ENCODE measurements at regions not wholly inside any gene's neighbourhood (a gene's known extent, or its start where the extent isn't known, plus 50 kb on each side); places are given as distances from the start of the nearest gene placed in this dataset.

GRCh38 chr18:2340335-2340734 is 231.0 kb downstream of the METTL4 start:
- Histone ChIP-seq H3K4me1 (ENCODE audit: control extremely low read depth in 1 of 4, control insufficient read depth in 4 of 4, insufficient read depth in 4 of 4, low read length in 3 of 4) (peaks cover 0 to 9% (median 0%) of the 10 kb centered on the region in 4 experiments), H3K27ac (ENCODE audit: insufficient read depth in 1 of 2, low read depth in 1 of 2, low read length in 2 of 2, poor library complexity in 1 of 2, severe bottlenecking in 2 of 2) (no peak overlapping the region), H3K27me3 (replicated peaks in 2 of 5; ENCODE audit: control insufficient read depth in 4 of 5, insufficient read depth in 5 of 5, low read length in 4 of 5) (no peaks in the 10 kb centered on the region), H3K4me3 (ENCODE audit: control insufficient read depth in 1 of 7, extremely low read depth in 1 of 7, insufficient read depth in 4 of 7, low read depth in 2 of 7, low read length in 6 of 7) (no peak overlapping the region), H3K36me3 (ENCODE audit: control insufficient read depth in 4 of 4, insufficient read depth in 4 of 4, low read length in 3 of 4) (no peaks in the 10 kb centered on the region), H3K9me3 (ENCODE audit: control extremely low read depth in 1 of 5, control insufficient read depth in 4 of 5, insufficient read depth in 2 of 5, low read depth in 1 of 5, low read length in 4 of 5) (no peaks in the 10 kb centered on the region)
- DNase-seq, result no peak
- CTCF ChIA-PET, result no interaction called here
- 100% methylated on average over 3 of the region's 4 CpGs for WGBS (ENCODE audit: insufficient coverage)
- POLR2A ChIA-PET, result no interaction called here

GRCh38 chr18:2348003-2348402 is 223.3 kb downstream of the METTL4 start:
- ChIA-PET CTCF (no interaction called here), POLR2A (no interaction called here)
- WGBS (ENCODE audit: insufficient coverage), result 88% methylated on average over 2 of the region's 5 CpGs
- DNase-seq, result no peak
- Histone ChIP-seq H3K4me1 (ENCODE audit: control extremely low read depth in 1 of 4, control insufficient read depth in 4 of 4, insufficient read depth in 4 of 4, low read length in 3 of 4) (no peaks in the 10 kb centered on the region), H3K36me3 (ENCODE audit: control insufficient read depth in 4 of 4, insufficient read depth in 4 of 4, low read length in 3 of 4) (no peaks in the 10 kb centered on the region), H3K27me3 (replicated peaks in 2 of 5; ENCODE audit: control insufficient read depth in 4 of 5, insufficient read depth in 5 of 5, low read length in 4 of 5) (peaks cover 0 to 5% (median 0%) of the 10 kb centered on the region in 5 experiments), H3K9me3 (ENCODE audit: control extremely low read depth in 1 of 5, control insufficient read depth in 4 of 5, insufficient read depth in 2 of 5, low read depth in 1 of 5, low read length in 4 of 5) (peaks cover 0 to 3% (median 0%) of the 10 kb centered on the region in 5 experiments), H3K4me3 (ENCODE audit: control insufficient read depth in 1 of 7, extremely low read depth in 1 of 7, insufficient read depth in 4 of 7, low read depth in 2 of 7, low read length in 6 of 7) (no peak overlapping the region), H3K27ac (ENCODE audit: insufficient read depth in 1 of 2, low read depth in 1 of 2, low read length in 2 of 2, poor library complexity in 1 of 2, severe bottlenecking in 2 of 2) (no peak overlapping the region)

- CTCF ChIA-PET, result no interaction called here
- WGBS (ENCODE audit: insufficient coverage), result 90% methylated on average over 29 of the region's 31 CpGs
- no peak overlapping the region for H3K27ac ChIP-seq (ENCODE audit: insufficient read depth in 1 of 2, low read depth in 1 of 2, low read length in 2 of 2, poor library complexity in 1 of 2, severe bottlenecking in 2 of 2)
- H3K9me3 ChIP-seq (ENCODE audit: control extremely low read depth in 1 of 5, control insufficient read depth in 4 of 5, insufficient read depth in 2 of 5, low read depth in 1 of 5, low read length in 4 of 5), result peaks cover 0 to 3% (median 0%) of the 10 kb centered on the region in 5 experiments
- no peaks in the 10 kb centered on the region for H3K36me3 ChIP-seq (ENCODE audit: control insufficient read depth in 4 of 4, insufficient read depth in 4 of 4, low read length in 3 of 4)
- H3K4me3 ChIP-seq (ENCODE audit: control insufficient read depth in 1 of 7, extremely low read depth in 1 of 7, insufficient read depth in 4 of 7, low read depth in 2 of 7, low read length in 6 of 7), result no peak overlapping the region
- peaks cover 0 to 5% (median 0%) of the 10 kb centered on the region in 5 experiments for H3K27me3 ChIP-seq (replicated peaks in 2 of 5; ENCODE audit: control insufficient read depth in 4 of 5, insufficient read depth in 5 of 5, low read length in 4 of 5)
- POLR2A ChIA-PET, result no interaction called here
- DNase-seq, result no peak
- H3K4me1 ChIP-seq (ENCODE audit: control extremely low read depth in 1 of 4, control insufficient read depth in 4 of 4, insufficient read depth in 4 of 4, low read length in 3 of 4), result no peaks in the 10 kb centered on the region
Observed at GRCh38 chr18:2351126-2351850, 220.0 kb downstream of the METTL4 start.

GRCh38 chr18:2354292-2354691 is 217.0 kb downstream of the METTL4 start:
- POLR2A ChIA-PET, result no interaction called here
- CTCF ChIA-PET, result no interaction called here

GRCh38 chr18:2356906-2357305 is 214.4 kb downstream of the METTL4 start:
- Histone ChIP-seq H3K27ac (ENCODE audit: insufficient read depth in 1 of 2, low read depth in 1 of 2, low read length in 2 of 2, poor library complexity in 1 of 2, severe bottlenecking in 2 of 2) (no peak overlapping the region), H3K36me3 (ENCODE audit: control insufficient read depth in 4 of 4, insufficient read depth in 4 of 4, low read length in 3 of 4) (no peaks in the 10 kb centered on the region), H3K4me1 (ENCODE audit: control extremely low read depth in 1 of 4, control insufficient read depth in 4 of 4, insufficient read depth in 4 of 4, low read length in 3 of 4) (no peaks in the 10 kb centered on the region), H3K9me3 (ENCODE audit: control extremely low read depth in 1 of 5, control insufficient read depth in 4 of 5, insufficient read depth in 2 of 5, low read depth in 1 of 5, low read length in 4 of 5) (no peaks in the 10 kb centered on the region), H3K4me3 (ENCODE audit: control insufficient read depth in 1 of 7, extremely low read depth in 1 of 7, insufficient read depth in 4 of 7, low read depth in 2 of 7, low read length in 6 of 7) (no peak overlapping the region), H3K27me3 (replicated peaks in 2 of 5; ENCODE audit: control insufficient read depth in 4 of 5, insufficient read depth in 5 of 5, low read length in 4 of 5) (no peaks in the 10 kb centered on the region)
- ChIA-PET CTCF (no interaction called here), POLR2A (no interaction called here)
- DNase-seq, result no peak
- 90% methylated on average over 3 of the region's 5 CpGs for WGBS (ENCODE audit: insufficient coverage)

More at GRCh38 chr18:2354292-2354691, 217.0 kb downstream of the METTL4 start:
- no peak for DNase-seq
- peaks cover 0 to 5% (median 0%) of the 10 kb centered on the region in 5 experiments for H3K27me3 ChIP-seq (replicated peaks in 2 of 5; ENCODE audit: control insufficient read depth in 4 of 5, insufficient read depth in 5 of 5, low read length in 4 of 5)
- WGBS (ENCODE audit: insufficient coverage), result 90% methylated on average over 2 of the region's 5 CpGs
- H3K4me1 ChIP-seq (ENCODE audit: control extremely low read depth in 1 of 4, control insufficient read depth in 4 of 4, insufficient read depth in 4 of 4, low read length in 3 of 4), result no peaks in the 10 kb centered on the region
- H3K9me3 ChIP-seq (ENCODE audit: control extremely low read depth in 1 of 5, control insufficient read depth in 4 of 5, insufficient read depth in 2 of 5, low read depth in 1 of 5, low read length in 4 of 5), result peaks cover 0 to 3% (median 0%) of the 10 kb centered on the region in 5 experiments
- H3K36me3 ChIP-seq (ENCODE audit: control insufficient read depth in 4 of 4, insufficient read depth in 4 of 4, low read length in 3 of 4), result no peaks in the 10 kb centered on the region
- no peak overlapping the region for H3K4me3 ChIP-seq (ENCODE audit: control insufficient read depth in 1 of 7, extremely low read depth in 1 of 7, insufficient read depth in 4 of 7, low read depth in 2 of 7, low read length in 6 of 7)
- H3K27ac ChIP-seq (ENCODE audit: insufficient read depth in 1 of 2, low read depth in 1 of 2, low read length in 2 of 2, poor library complexity in 1 of 2, severe bottlenecking in 2 of 2), result no peak overlapping the region

- no peaks in the 10 kb centered on the region for H3K36me3 ChIP-seq (ENCODE audit: control insufficient read depth in 4 of 4, insufficient read depth in 4 of 4, low read length in 3 of 4)
- no peaks in the 10 kb centered on the region for H3K9me3 ChIP-seq (ENCODE audit: control extremely low read depth in 1 of 5, control insufficient read depth in 4 of 5, insufficient read depth in 2 of 5, low read depth in 1 of 5, low read length in 4 of 5)
- ChIA-PET POLR2A (no interaction called here), CTCF (no interaction called here)
- H3K4me1 ChIP-seq (ENCODE audit: control extremely low read depth in 1 of 4, control insufficient read depth in 4 of 4, insufficient read depth in 4 of 4, low read length in 3 of 4), result no peaks in the 10 kb centered on the region
- no peak overlapping the region for H3K27ac ChIP-seq (ENCODE audit: insufficient read depth in 1 of 2, low read depth in 1 of 2, low read length in 2 of 2, poor library complexity in 1 of 2, severe bottlenecking in 2 of 2)
- no peaks in the 10 kb centered on the region for H3K27me3 ChIP-seq (replicated peaks in 2 of 5; ENCODE audit: control insufficient read depth in 4 of 5, insufficient read depth in 5 of 5, low read length in 4 of 5)
- 100% methylated on average over 1 of the region's 1 CpG for WGBS (ENCODE audit: insufficient coverage)
- no peak overlapping the region for H3K4me3 ChIP-seq (ENCODE audit: control insufficient read depth in 1 of 7, extremely low read depth in 1 of 7, insufficient read depth in 4 of 7, low read depth in 2 of 7, low read length in 6 of 7)
- DNase-seq, result no peak
Observed at GRCh38 chr18:2360861-2361260, 210.4 kb downstream of the METTL4 start.

- DNase-seq, result no peak
- no peak overlapping the region for H3K4me3 ChIP-seq (ENCODE audit: control insufficient read depth in 1 of 7, extremely low read depth in 1 of 7, insufficient read depth in 4 of 7, low read depth in 2 of 7, low read length in 6 of 7)
- no peaks in the 10 kb centered on the region for H3K9me3 ChIP-seq (ENCODE audit: control extremely low read depth in 1 of 5, control insufficient read depth in 4 of 5, insufficient read depth in 2 of 5, low read depth in 1 of 5, low read length in 4 of 5)
- H3K27me3 ChIP-seq (replicated peaks in 2 of 5; ENCODE audit: control insufficient read depth in 4 of 5, insufficient read depth in 5 of 5, low read length in 4 of 5), result peaks cover 0 to 5% (median 0%) of the 10 kb centered on the region in 5 experiments
- ChIA-PET POLR2A (no interaction called here), CTCF (no interaction called here)
- no peaks in the 10 kb centered on the region for H3K4me1 ChIP-seq (ENCODE audit: control extremely low read depth in 1 of 4, control insufficient read depth in 4 of 4, insufficient read depth in 4 of 4, low read length in 3 of 4)
- H3K27ac ChIP-seq (ENCODE audit: insufficient read depth in 1 of 2, low read depth in 1 of 2, low read length in 2 of 2, poor library complexity in 1 of 2, severe bottlenecking in 2 of 2), result no peak overlapping the region
- H3K36me3 ChIP-seq (ENCODE audit: control insufficient read depth in 4 of 4, insufficient read depth in 4 of 4, low read length in 3 of 4), result no peaks in the 10 kb centered on the region
- 90% methylated on average over 2 of the region's 3 CpGs for WGBS (ENCODE audit: insufficient coverage)
Observed at GRCh38 chr18:2368102-2368501, 203.2 kb downstream of the METTL4 start.
